SK-N-SH (cell line): ENCODE measurements at regions not wholly inside any gene's neighbourhood (a gene's known extent, or its start where the extent isn't known, plus 50 kb on each side); places are given as distances from the start of the nearest gene placed in this dataset.
A peak's percentile ranks its signal among the peaks of the same experiment; 100 is the strongest.

Experiments
- CTCF ChIA-PET: fragments of 300-600, 350-600 bp; formaldehyde crosslinking; extraction: SDS; loops from one replicate; lab custom pipeline; 2021; lab: Yijun Ruan, JAX
- POLR2A ChIA-PET: fragments of 350-600 bp; sonication (Branson Sonifier 250); formaldehyde crosslinking; extraction: SDS; loops from one replicate; lab custom pipeline; 2020; ENCODE audit warnings: antibody characterized with exemption, inconsistent platforms; lab: Yijun Ruan, JAX
- DNase-seq: peaks from one replicate; pipeline ENCODE4 v3.0.0; 2012
- H2AFZ ChIP-seq: fragments of 200-600 bp; sonication (generic); 2 replicates; pipeline ENCODE4 v1.8.1; 2016; ENCODE audit warnings: antibody characterized with exemption, mild to moderate bottlenecking, low read depth
- H3F3A ChIP-seq: fragments of 200-600 bp; sonication (generic); replicated peaks from 2 replicates; pipeline ENCODE3; 2016; ENCODE audit warnings: antibody characterized with exemption, mild to moderate bottlenecking; ENCODE audit not compliant: insufficient read depth
- H3K27ac ChIP-seq, 2 experiments: fragments of 200-500 bp in 1 of 2; fragments of 200-600 bp in 1 of 2; sonication (Bioruptor generic) in 1 of 2; sonication (generic), shearing (Covaris generic) in 1 of 2; 2 replicates each; pipeline versions ENCODE4 v1.5.1 to v1.6.1; 2014 to 2016; ENCODE audit warnings: low read depth in 2 of 2, inconsistent platforms in 1 of 2, low read length in 1 of 2, mild to moderate bottlenecking in 1 of 2, mixed read lengths in 1 of 2
- H3K27me3 ChIP-seq: fragments of 200-600 bp; sonication (generic), shearing (Covaris generic); 2 replicates; pipeline ENCODE4 v1.6.1; 2016; ENCODE audit warnings: mixed run types; ENCODE audit not compliant: insufficient read depth
- H3K36me3 ChIP-seq, 2 experiments: fragments of 200-500 bp in 1 of 2; fragments of 200-600 bp in 1 of 2; sonication (Bioruptor generic) in 1 of 2; sonication (generic) in 1 of 2; replicated peaks in 1 of 2; 2 replicates each; pipeline versions ENCODE3 to v1.5.1; 2014 to 2016; ENCODE audit warnings: low read length in 1 of 2, mild to moderate bottlenecking in 1 of 2; ENCODE audit not compliant: insufficient read depth in 2 of 2, control insufficient read depth in 1 of 2
- H3K4me1 ChIP-seq, 2 experiments: fragments of 200-500 bp in 1 of 2; fragments of 200-600 bp in 1 of 2; sonication (Bioruptor generic) in 1 of 2; sonication (generic), shearing (Covaris generic) in 1 of 2; 2 replicates each; pipeline versions ENCODE4 v1.5.1 to v1.6.1; 2014 to 2016; ENCODE audit warnings: low read depth in 1 of 2, low read length in 1 of 2, mixed run types in 1 of 2; ENCODE audit not compliant: insufficient read depth in 2 of 2, control insufficient read depth in 1 of 2
- H3K4me2 ChIP-seq: fragments of 200-600 bp; sonication (generic), shearing (Covaris generic); 2 replicates; pipeline ENCODE4 v1.6.1; 2017; ENCODE audit warnings: mixed run types
- H3K4me3 ChIP-seq, 2 experiments: fragments of 200-500 bp in 1 of 2; fragments of 200-600 bp in 1 of 2; sonication (Bioruptor generic) in 1 of 2; sonication (generic), shearing (Covaris generic) in 1 of 2; 2 replicates each; pipeline versions ENCODE4 v1.5.1 to v1.8.1; 2014 to 2016; ENCODE audit warnings: low read depth in 2 of 2, inconsistent platforms in 1 of 2, low read length in 1 of 2, mild to moderate bottlenecking in 1 of 2, mixed read lengths in 1 of 2, moderate library complexity in 1 of 2
- H3K79me2 ChIP-seq: fragments of 200-600 bp; sonication (generic); 2 replicates; pipeline ENCODE4 v1.8.1; 2017; ENCODE audit warnings: mild to moderate bottlenecking; ENCODE audit not compliant: insufficient read depth
- H3K9ac ChIP-seq: fragments of 200-600 bp; sonication (generic); 2 replicates; pipeline ENCODE4 v1.6.1; 2017; ENCODE audit warnings: mixed run types
- H3K9me2 ChIP-seq: fragments of 200-600 bp; sonication (generic); 2 replicates; pipeline ENCODE4 v1.6.1; 2017; ENCODE audit warnings: mixed run types
- H3K9me3 ChIP-seq: fragments of 200-600 bp; sonication (generic); 2 replicates; pipeline ENCODE4 v1.6.1; 2017; ENCODE audit warnings: mixed run types, mild to moderate bottlenecking, moderate library complexity
- H4K20me1 ChIP-seq: fragments of 200-600 bp; sonication (generic); 2 replicates; pipeline ENCODE4 v1.6.1; 2017; ENCODE audit warnings: mild to moderate bottlenecking, mixed run types; ENCODE audit not compliant: insufficient read depth
- CTCF ChIP-seq: fragments of 200-600 bp; sonication (generic); IDR thresholded peaks from 2 replicates; pipeline ENCODE4 v1.6.1; 2017; ENCODE audit warnings: antibody characterized with exemption, mild to moderate bottlenecking, moderate library complexity
- EP300 ChIP-seq, 2 experiments: IDR thresholded peaks; 2 replicates each; pipeline versions ENCODE4 v1.4.0 to v1.6.1; 2012; ENCODE audit warnings: borderline replicate concordance in 1 of 2, low read depth in 1 of 2, low read length in 1 of 2
- EZH2phosphoT487 ChIP-seq: fragments of 200-600 bp; sonication (generic); IDR thresholded peaks from 2 replicates; pipeline ENCODE4 v1.6.1; 2017; ENCODE audit warnings: low read depth, mixed run types, mild to moderate bottlenecking, antibody characterized with exemption, moderate library complexity, borderline replicate concordance
- GATA2 ChIP-seq: sonication (generic); formaldehyde crosslinking; IDR thresholded peaks from 2 replicates; pipeline ENCODE4 v1.5.0; 2020; ENCODE audit warnings: mild to moderate bottlenecking, missing genetic modification reagents
- JUND ChIP-seq: IDR thresholded peaks from 2 replicates; pipeline ENCODE4 v1.4.0; 2012
- NFIC ChIP-seq: IDR thresholded peaks from 2 replicates; pipeline ENCODE4 v1.4.0; 2012; ENCODE audit warnings: borderline replicate concordance
- NRF1 ChIP-seq: IDR thresholded peaks from 2 replicates; pipeline ENCODE4 v1.6.1; 2012; ENCODE audit warnings: low read depth, mild to moderate bottlenecking, low read length
- RAD21 ChIP-seq: IDR thresholded peaks from 2 replicates; pipeline ENCODE4 v1.6.1; 2012; ENCODE audit warnings: mild to moderate bottlenecking, low read length
- SIN3A ChIP-seq: IDR thresholded peaks from 2 replicates; pipeline ENCODE4 v1.6.1; 2012; ENCODE audit warnings: low read depth, mild to moderate bottlenecking, low read length, moderate library complexity, borderline replicate concordance
- SMC3 ChIP-seq: IDR thresholded peaks from 2 replicates; pipeline ENCODE4 v1.6.1; 2012; ENCODE audit warnings: low read depth, low read length, improper control_type of control experiment
- TEAD4 ChIP-seq: IDR thresholded peaks from 2 replicates; pipeline ENCODE4 v1.4.0; 2012; ENCODE audit warnings: mild to moderate bottlenecking, borderline replicate concordance; ENCODE audit not compliant: insufficient read depth
- WGBS: methylation state at CpG from one replicate; pipeline ENCODE4 v1.1.6; 2017; ENCODE audit warnings: low lambda C conversion rate; 5-methylcytosine and 5-hydroxymethylcytosine counted together
- TF ChIP-seq, protein P1 (sequence below): IDR thresholded peaks from 2 replicates; pipeline ENCODE4 v1.4.0; 2012; ENCODE audit warnings: low read depth, borderline replicate concordance

GRCh38 chr2:196336207-196336606 is 164.8 kb upstream of the STK17B start:
- TF ChIP-seq EZH2phosphoT487 (no peak), SIN3A (no peak)
- H3K27ac ChIP-seq: peak overlapping the region in 1 of 2 experiments; percentile 58; a peak in 1 of 4 replicates
- H3K27me3 ChIP-seq: no peaks in the 10 kb centered on the region
- no peak overlapping the region for H2AFZ ChIP-seq
- no peak overlapping the region for H3K9ac ChIP-seq
- H3K36me3 ChIP-seq: no peaks in the 10 kb centered on the region
- no peaks in the 10 kb centered on the region for H4K20me1 ChIP-seq
- DNase-seq: no peak
- no peaks in the 10 kb centered on the region for H3K9me2 ChIP-seq
- H3F3A ChIP-seq: peaks cover 25% of the 10 kb centered on the region
- POLR2A ChIA-PET: no interaction called here
- no peaks in the 10 kb centered on the region for H3K9me3 ChIP-seq
- no peaks in the 10 kb centered on the region for H3K79me2 ChIP-seq
- H3K4me3 ChIP-seq: no peak overlapping the region
- peaks cover 2 to 18% of the 10 kb centered on the region in 2 experiments; a peak in 3 of 4 replicates for H3K4me1 ChIP-seq
- CTCF ChIA-PET: interaction anchor here (1.3 to 6.5 kb wide), 6 partner anchors 14 to 259 kb away, joined by 3 to 81 read pairs (median 8); no protein-coding TSS in a partner anchor
- H3K4me2 ChIP-seq: peak overlapping the region; percentile 32
- WGBS: 82% methylated on average over 6 of the region's 6 CpGs

DNA sequence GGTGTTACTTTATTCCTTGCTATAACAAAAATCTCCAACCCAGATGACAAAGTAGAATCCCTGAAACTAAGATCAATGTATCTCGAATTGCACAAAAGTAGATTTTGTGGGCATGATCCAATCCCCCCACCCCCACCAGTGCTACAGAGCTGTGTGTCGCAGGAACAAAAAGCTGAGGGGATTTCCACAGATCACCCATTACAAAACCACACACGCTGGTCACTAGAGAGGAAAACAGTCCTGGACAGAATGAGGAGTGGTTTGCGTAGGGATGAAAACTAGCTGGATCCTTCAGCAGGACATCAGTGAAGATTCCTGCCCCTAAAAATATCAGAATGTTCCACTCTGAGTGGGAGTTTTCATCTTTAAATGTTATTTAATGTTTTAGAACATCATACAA is 165.3 kb upstream of the STK17B start:
- ChIA-PET CTCF (interaction anchor here (0.5 to 6.5 kb wide), 34 partner anchors 9 to 672 kb away, joined by 3 to 81 read pairs (median 5); partner anchors contain the start of gene DNAH7), POLR2A (interaction anchor here (0.6 kb wide), 1 partner anchor 1368 kb away, joined by 3 read pairs; the partner anchor contains the start of gene MARS2)
- H4K20me1 ChIP-seq: no peaks in the 10 kb centered on the region

DNA sequence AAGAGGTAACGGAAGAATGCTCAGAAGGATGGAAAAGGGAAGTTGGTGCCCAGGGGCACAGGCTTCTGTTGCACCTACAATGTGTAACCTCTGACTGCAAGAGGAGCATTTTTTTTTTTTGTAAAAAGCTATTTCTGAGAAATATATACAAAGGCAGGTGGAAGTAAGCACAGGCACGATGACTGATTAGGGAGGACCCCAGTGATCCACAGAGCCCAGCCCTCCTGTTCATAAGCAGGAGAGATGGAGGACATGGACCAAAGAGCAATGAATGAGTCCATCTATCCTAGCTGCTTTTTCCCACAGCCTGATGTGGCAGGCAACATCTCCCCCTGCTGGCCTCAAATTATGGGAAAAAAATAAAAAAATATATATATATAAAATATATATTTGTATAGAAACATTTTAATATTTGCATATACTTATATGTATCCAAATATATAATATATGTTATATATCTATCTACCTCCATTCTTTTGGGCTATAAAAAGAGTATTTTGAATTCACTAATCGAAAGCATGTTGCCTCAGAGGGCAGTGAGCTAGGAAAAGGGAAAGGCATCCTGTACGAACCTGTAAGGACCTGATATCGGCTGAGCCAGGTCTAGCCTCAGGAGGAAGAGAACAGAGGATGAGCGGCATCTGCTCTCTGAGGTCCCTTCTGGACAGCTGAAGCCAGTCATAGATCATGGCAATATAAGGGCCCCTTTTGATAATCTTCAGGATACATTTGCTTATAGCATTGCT is 166.0 kb upstream of the STK17B start:
- no peak overlapping the region for H3K4me3 ChIP-seq
- POLR2A ChIA-PET: interaction anchor here (0.6 kb wide), 1 partner anchor 1368 kb away, joined by 3 read pairs; the partner anchor contains the start of gene MARS2

More for the DNA sequence above, 165.3 kb upstream of the STK17B start:
- peaks cover 28% of the 10 kb centered on the region for H3F3A ChIP-seq
- no peaks in the 10 kb centered on the region for H3K27me3 ChIP-seq
- H3K9me2 ChIP-seq: no peaks in the 10 kb centered on the region
- no peak overlapping the region for H3K4me3 ChIP-seq
- H3K79me2 ChIP-seq: no peaks in the 10 kb centered on the region
- H3K27ac ChIP-seq: no peak overlapping the region
- H2AFZ ChIP-seq: no peak overlapping the region
- no peaks in the 10 kb centered on the region for H3K36me3 ChIP-seq
- H3K4me1 ChIP-seq: peaks cover 0 to 12% of the 10 kb centered on the region in 2 experiments; a peak in 2 of 4 replicates
- H3K9me3 ChIP-seq: no peaks in the 10 kb centered on the region
- no peak overlapping the region for H3K4me2 ChIP-seq
- TF ChIP-seq SMC3 (no peak), GATA2 (CRISPR knock-in tag) (no peak), NRF1 (no peak), EZH2phosphoT487 (no peak), EP300 (IDR thresholded peaks at IDR 0.05; ENCODE audit: borderline replicate concordance in 1 of 2, low read depth in 1 of 2, low read length in 1 of 2) (no peak)
- TF ChIP-seq, protein P1, sequence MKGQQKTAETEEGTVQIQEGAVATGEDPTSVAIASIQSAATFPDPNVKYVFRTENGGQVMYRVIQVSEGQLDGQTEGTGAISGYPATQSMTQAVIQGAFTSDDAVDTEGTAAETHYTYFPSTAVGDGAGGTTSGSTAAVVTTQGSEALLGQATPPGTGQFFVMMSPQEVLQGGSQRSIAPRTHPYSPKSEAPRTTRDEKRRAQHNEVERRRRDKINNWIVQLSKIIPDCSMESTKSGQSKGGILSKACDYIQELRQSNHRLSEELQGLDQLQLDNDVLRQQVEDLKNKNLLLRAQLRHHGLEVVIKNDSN: no peak
- TF ChIP-seq, all 33 proteins: peak for 0
- DNase-seq: no peak
- WGBS: 61% methylated on average over 4 of the region's 4 CpGs
- H3K9ac ChIP-seq: no peak overlapping the region

More for the DNA sequence above, 166.0 kb upstream of the STK17B start:
- WGBS: 70% methylated on average over 6 of the region's 6 CpGs
- H3K9me3 ChIP-seq: no peaks in the 10 kb centered on the region
- CTCF ChIA-PET: interaction anchor here (0.5 to 6.5 kb wide), 36 partner anchors 9 to 673 kb away, joined by 3 to 81 read pairs (median 4); partner anchors contain the start of gene DNAH7
- DNase-seq: peak; percentile 54
- H2AFZ ChIP-seq: no peak overlapping the region
- H3K4me1 ChIP-seq: peaks cover 0 to 11% of the 10 kb centered on the region in 2 experiments; a peak in 2 of 4 replicates
- no peak for TF ChIP-seq JUND
- no peak for TF ChIP-seq NFIC
- TF ChIP-seq TEAD4: no peak
- peak; percentile 55 for TF ChIP-seq CTCF
- TF ChIP-seq RAD21: peak; percentile 72
- peak; percentile 62 for TF ChIP-seq SMC3
- no peak overlapping the region for H3K27ac ChIP-seq
- no peaks in the 10 kb centered on the region for H3K9me2 ChIP-seq
- H3F3A ChIP-seq: peaks cover 28% of the 10 kb centered on the region
- H3K27me3 ChIP-seq: no peaks in the 10 kb centered on the region
- H3K9ac ChIP-seq: no peak overlapping the region
- no peaks in the 10 kb centered on the region for H4K20me1 ChIP-seq
- H3K4me2 ChIP-seq: no peak overlapping the region
- H3K79me2 ChIP-seq: no peaks in the 10 kb centered on the region
- H3K36me3 ChIP-seq: no peaks in the 10 kb centered on the region
